ENCODE measurements at regions not wholly inside any gene's neighbourhood (a gene's known extent, or its start where the extent isn't known, plus 50 kb on each side); places are given as distances from the start of the nearest gene placed in this dataset.

DNA sequence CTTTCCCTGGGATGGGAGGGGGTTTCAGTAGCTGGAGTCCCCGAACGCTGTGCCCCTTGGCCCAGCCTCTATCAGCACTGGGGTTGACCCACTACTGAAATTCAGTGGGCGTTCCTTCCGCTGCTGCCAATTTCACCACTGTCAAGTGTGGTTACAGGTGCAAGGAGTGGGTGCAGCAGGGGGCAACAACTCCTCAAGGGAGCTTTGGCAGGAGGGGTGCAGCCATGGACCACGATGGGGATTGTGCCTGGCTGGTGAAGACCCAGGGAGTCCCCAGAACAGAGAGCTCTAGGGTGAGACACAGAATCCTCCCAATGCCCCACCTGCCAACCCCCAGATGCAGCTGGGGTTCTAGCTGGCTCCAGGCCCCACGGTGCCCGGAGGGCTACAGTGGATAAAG lies 123.5 kb upstream of the SDK2 start:
- no peak for DNase-seq (ENCODE audit: low read depth)
- no peak overlapping the region for H3K4me3 ChIP-seq (ENCODE audit: control insufficient read depth, low read depth, low read length)
- TF ChIP-seq, protein P1, sequence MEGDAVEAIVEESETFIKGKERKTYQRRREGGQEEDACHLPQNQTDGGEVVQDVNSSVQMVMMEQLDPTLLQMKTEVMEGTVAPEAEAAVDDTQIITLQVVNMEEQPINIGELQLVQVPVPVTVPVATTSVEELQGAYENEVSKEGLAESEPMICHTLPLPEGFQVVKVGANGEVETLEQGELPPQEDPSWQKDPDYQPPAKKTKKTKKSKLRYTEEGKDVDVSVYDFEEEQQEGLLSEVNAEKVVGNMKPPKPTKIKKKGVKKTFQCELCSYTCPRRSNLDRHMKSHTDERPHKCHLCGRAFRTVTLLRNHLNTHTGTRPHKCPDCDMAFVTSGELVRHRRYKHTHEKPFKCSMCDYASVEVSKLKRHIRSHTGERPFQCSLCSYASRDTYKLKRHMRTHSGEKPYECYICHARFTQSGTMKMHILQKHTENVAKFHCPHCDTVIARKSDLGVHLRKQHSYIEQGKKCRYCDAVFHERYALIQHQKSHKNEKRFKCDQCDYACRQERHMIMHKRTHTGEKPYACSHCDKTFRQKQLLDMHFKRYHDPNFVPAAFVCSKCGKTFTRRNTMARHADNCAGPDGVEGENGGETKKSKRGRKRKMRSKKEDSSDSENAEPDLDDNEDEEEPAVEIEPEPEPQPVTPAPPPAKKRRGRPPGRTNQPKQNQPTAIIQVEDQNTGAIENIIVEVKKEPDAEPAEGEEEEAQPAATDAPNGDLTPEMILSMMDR (conservative IDR thresholded peaks at IDR 0.05; ENCODE audit: control insufficient read depth, insufficient read depth, low read depth, low read length) = no peak

DNA sequence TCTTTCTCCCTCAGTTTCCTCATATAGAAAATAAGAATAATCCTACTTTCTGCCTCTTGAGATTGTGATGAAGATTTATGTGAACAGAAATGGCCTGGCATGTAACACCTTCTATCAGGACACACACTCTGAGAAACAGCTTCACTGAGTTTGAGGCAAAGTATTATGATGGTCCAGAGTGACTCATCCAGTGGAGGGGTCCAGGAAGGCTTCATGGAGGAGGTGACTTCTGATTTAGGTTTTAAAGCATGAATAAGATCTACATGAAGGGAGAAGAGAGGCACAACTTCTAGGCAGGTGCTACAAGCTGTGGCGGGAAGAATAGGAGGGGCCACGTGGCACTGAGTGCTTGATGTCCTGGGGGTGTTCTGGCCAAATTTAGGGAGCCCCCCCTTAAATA lies 124.4 kb upstream of the SDK2 start:
- no peak overlapping the region for H3K4me3 ChIP-seq (ENCODE audit: control insufficient read depth, low read depth, low read length)
- no peak for DNase-seq (ENCODE audit: low read depth)
- TF ChIP-seq, protein P1 (conservative IDR thresholded peaks at IDR 0.05; ENCODE audit: control insufficient read depth, insufficient read depth, low read depth, low read length) = no peak

DNA sequence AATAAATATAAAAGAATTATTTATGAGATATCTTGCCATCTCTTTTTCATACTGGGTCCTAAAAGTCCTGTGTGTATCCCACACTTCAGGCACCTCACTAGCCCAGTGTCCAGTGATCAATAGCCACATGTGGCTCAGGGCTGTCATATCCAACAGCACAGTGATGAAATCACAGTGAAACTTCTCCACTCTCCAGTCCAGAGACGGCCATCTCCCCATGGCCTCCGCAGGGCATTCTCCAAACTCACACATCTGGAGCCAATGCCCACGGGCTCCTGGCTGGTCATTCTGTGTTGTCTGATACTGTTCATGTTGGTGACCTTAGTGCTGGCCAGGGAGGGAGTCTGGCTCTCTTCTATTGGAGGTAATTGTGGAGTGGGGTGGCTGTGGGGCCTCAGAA lies 125.2 kb upstream of the SDK2 start:
- H3K4me3 ChIP-seq (ENCODE audit: control insufficient read depth, low read depth, low read length) = no peak overlapping the region
- no peak for DNase-seq (ENCODE audit: low read depth)
- TF ChIP-seq, protein P1 (conservative IDR thresholded peaks at IDR 0.05; ENCODE audit: control insufficient read depth, insufficient read depth, low read depth, low read length) = no peak

DNA sequence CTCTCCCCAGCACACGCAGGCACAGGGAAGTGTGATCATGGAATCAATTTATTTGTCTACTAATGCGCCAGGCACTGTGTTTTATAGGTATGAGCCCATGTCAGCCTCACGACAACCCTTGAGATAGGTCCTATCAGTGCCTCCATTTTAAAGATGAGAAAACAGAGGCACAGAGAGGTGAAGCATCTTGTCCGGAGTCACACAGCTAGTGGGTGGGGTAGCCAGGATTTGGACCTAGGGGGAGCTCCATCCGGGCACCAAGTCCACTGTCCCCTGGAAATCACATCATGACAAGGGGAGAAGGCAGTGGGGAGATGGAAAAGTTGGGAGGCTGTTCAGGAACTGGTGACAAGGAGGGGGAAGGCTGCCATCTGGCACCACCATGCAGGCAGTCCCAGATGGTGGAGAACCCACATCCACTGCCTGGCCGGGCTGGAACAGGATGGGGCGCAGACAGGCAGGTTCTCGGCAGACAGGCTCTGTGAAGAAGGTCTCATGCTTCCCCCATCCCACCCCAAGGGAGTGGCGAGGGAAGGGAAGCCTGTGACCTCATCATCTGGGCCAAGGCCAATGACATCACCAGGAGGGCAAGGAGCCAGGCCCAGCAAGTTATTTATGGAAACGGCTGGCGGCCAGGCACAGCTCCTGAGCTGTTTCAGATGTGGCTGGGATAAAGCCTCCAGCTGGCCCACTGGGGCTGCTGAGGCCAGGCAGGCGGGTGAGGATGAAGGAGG lies 126.0 kb upstream of the SDK2 start:
- TF ChIP-seq, protein P1 (conservative IDR thresholded peaks at IDR 0.05; ENCODE audit: control insufficient read depth, insufficient read depth, low read depth, low read length) = no peak
- peak; percentile 94 for DNase-seq (ENCODE audit: low read depth)
- no peak overlapping the region for H3K4me3 ChIP-seq (ENCODE audit: control insufficient read depth, low read depth, low read length)

DNA sequence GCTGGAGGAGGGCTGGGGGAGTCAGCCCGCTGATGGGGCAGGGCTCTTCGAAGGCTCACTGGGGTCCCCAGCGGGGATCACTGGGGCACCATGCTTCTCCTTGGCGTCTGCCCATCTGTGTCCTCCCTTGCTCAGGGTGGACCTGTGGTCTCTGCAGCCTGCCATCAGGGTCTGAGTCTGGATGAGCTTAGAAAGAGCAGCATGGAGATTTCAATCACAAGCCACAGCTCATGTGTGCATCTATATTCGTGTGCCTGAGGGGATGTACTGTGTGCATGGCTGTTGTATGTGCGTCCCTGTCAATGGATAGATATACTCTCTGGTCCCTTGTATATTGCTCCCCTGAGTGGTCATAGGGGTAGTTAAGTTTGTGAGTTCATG lies 126.6 kb upstream of the SDK2 start:
- H3K4me3 ChIP-seq (ENCODE audit: control insufficient read depth, low read depth, low read length) = no peak overlapping the region
- DNase-seq (ENCODE audit: low read depth) = no peak
- TF ChIP-seq, protein P1 (conservative IDR thresholded peaks at IDR 0.05; ENCODE audit: control insufficient read depth, insufficient read depth, low read depth, low read length) = no peak

DNA sequence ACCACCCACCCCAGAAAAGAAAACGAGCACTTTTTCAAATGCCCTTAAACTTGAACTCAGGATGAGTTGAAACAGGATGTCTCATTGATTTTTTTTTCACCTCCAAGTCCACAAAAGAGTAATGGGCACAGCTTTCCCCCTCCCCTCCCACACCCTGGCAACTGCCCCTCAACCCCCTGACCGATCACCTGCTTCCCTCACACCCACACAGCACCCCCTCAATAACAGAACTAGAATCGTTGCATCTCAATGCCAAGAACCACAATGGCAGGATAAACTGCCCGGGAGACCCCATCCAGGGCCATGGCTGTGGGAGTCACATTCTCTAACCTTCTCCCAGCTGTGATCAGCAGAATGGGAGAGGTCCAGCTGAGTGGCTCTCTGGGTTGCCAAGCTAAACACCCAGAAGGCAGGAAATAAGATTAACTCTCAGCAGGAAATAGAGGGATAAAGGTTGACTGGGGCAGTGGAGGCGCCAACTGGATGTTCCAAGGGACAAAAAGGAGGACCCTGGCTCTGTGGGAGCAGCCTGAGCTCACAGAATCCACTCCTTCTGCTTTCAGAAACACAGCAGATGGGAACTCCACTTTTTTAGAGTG lies 128.0 kb upstream of the SDK2 start:
- H3K4me3 ChIP-seq (ENCODE audit: control insufficient read depth, low read depth, low read length) = no peak overlapping the region
- DNase-seq (ENCODE audit: low read depth) = peak; percentile 15

More for the DNA sequence above, 128.0 kb upstream of the SDK2 start:
- TF ChIP-seq, protein P1 (conservative IDR thresholded peaks at IDR 0.05; ENCODE audit: control insufficient read depth, insufficient read depth, low read depth, low read length) = no peak
